MM.1S (cell line): ENCODE measurements at regions not wholly inside any gene's neighbourhood (a gene's known extent, or its start where the extent isn't known, plus 50 kb on each side); places are given as distances from the start of the nearest gene placed in this dataset.

Experiments used
- DNase-seq: peaks from one replicate; pipeline ENCODE4 v3.0.0-alpha.2; 2015
- H2AFZ ChIP-seq: fragments of 300-600 bp; sonication (generic); 2 replicates; pipeline ENCODE4 v1.6.0; 2016; ENCODE audit warnings: antibody characterized with exemption, low read length
- H3F3A ChIP-seq: fragments of 300-600 bp; sonication (generic); 2 replicates; pipeline ENCODE4 v1.6.1; 2016; ENCODE audit warnings: mild to moderate bottlenecking, antibody characterized with exemption, low read length, moderate library complexity, mixed read lengths; ENCODE audit not compliant: insufficient read depth
- H3K27ac ChIP-seq: fragments of 300-600 bp; sonication (generic); 2 replicates; pipeline ENCODE4 v1.5.1; 2016; ENCODE audit warnings: mild to moderate bottlenecking, low read length
- H3K27me3 ChIP-seq: fragments of 300-600 bp; sonication (generic); replicated peaks from 2 replicates; pipeline ENCODE4 v1.6.0; 2016; ENCODE audit warnings: low read length; ENCODE audit not compliant: insufficient read depth
- H3K36me3 ChIP-seq: fragments of 300-600 bp; sonication (generic); replicated peaks from 2 replicates; pipeline ENCODE4 v1.6.1; 2016; ENCODE audit warnings: mild to moderate bottlenecking, low read length, mixed read lengths; ENCODE audit not compliant: insufficient read depth
- H3K4me1 ChIP-seq: fragments of 300-600 bp; sonication (generic); 2 replicates; pipeline ENCODE4 v1.6.1; 2016; ENCODE audit warnings: low read length, mixed read lengths
- H3K4me2 ChIP-seq: fragments of 300-600 bp; sonication (generic); 2 replicates; pipeline ENCODE4 v1.6.0; 2016; ENCODE audit warnings: low read depth, low read length
- H3K4me3 ChIP-seq: fragments of 300-600 bp; sonication (generic); 2 replicates; pipeline ENCODE4 v1.5.1; 2016; ENCODE audit warnings: low read length, mixed read lengths
- H3K79me2 ChIP-seq: fragments of 300-600 bp; sonication (generic); 2 replicates; pipeline ENCODE4 v1.6.1; 2016; ENCODE audit warnings: mixed run types, low read length, mixed read lengths
- H3K9ac ChIP-seq: fragments of 300-600 bp; sonication (generic); 2 replicates; pipeline ENCODE4 v1.6.1; 2016; ENCODE audit warnings: low read length, mixed read lengths
- H3K9me2 ChIP-seq: fragments of 300-600 bp; sonication (generic); replicated peaks from 2 replicates; pipeline ENCODE4 v1.6.1; 2016; ENCODE audit warnings: mild to moderate bottlenecking, low read length, mixed read lengths; ENCODE audit not compliant: insufficient read depth
- H3K9me3 ChIP-seq: fragments of 300-600 bp; sonication (generic); replicated peaks from 2 replicates; pipeline ENCODE4 v1.6.1; 2016; ENCODE audit warnings: mild to moderate bottlenecking, low read length, mixed read lengths; ENCODE audit not compliant: insufficient read depth
- H4K20me1 ChIP-seq: fragments of 300-600 bp; sonication (generic); 2 replicates; pipeline ENCODE4 v1.6.1; 2016; ENCODE audit warnings: mild to moderate bottlenecking, low read length, moderate library complexity, mixed read lengths; ENCODE audit not compliant: insufficient read depth
- EZH2 ChIP-seq: fragments of 300-600 bp; sonication (generic); optimal IDR thresholded peaks from 2 replicates; pipeline ENCODE3; 2017; ENCODE audit warnings: low read depth, mild to moderate bottlenecking, antibody characterized with exemption, low read length, mixed read lengths
- EZH2phosphoT487 ChIP-seq: fragments of 300-600 bp; sonication (generic); IDR thresholded peaks from 2 replicates; pipeline ENCODE4 v1.6.1; 2018; ENCODE audit warnings: antibody characterized with exemption, low read length
- TF ChIP-seq, protein P1 (sequence below): fragments of 300-600 bp; sonication (generic); IDR thresholded peaks from 2 replicates; pipeline ENCODE4 v1.5.1; 2016; ENCODE audit warnings: antibody characterized with exemption, low read length, mixed read lengths

DNA sequence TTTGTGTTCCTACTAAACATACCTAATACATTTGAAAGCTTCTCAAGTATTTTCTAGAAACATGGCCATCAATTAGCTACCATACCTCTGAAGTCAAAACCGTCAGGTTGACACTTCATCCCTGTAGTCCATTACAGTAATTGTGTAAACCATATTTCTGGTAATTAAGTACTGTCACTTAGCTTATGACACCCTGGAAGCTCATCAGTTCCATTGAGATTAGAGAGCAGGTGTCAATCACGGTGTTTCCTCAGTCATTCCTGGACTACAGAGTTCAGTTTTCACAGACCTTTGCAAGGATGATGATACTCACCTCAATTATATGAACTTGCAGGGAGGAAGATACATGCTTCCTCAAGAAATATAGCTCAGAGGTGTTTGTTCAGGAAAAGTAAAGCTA, 552.0 kb downstream of the SI start:
- Histone ChIP-seq H3K4me3 (no peak overlapping the region), H3K9me2 (no peaks in the 10 kb centered on the region), H3K9me3 (no peaks in the 10 kb centered on the region), H3K36me3 (no peaks in the 10 kb centered on the region), H3K27ac (no peak overlapping the region), H3K4me1 (no peaks in the 10 kb centered on the region), H3K79me2 (no peaks in the 10 kb centered on the region), H3K27me3 (no peaks in the 10 kb centered on the region), H4K20me1 (no peaks in the 10 kb centered on the region), H2AFZ (no peak overlapping the region), H3K4me2 (no peak overlapping the region), H3K9ac (no peak overlapping the region), H3F3A (no peaks in the 10 kb centered on the region)
- TF ChIP-seq EZH2: no peak
- TF ChIP-seq, protein P1, sequence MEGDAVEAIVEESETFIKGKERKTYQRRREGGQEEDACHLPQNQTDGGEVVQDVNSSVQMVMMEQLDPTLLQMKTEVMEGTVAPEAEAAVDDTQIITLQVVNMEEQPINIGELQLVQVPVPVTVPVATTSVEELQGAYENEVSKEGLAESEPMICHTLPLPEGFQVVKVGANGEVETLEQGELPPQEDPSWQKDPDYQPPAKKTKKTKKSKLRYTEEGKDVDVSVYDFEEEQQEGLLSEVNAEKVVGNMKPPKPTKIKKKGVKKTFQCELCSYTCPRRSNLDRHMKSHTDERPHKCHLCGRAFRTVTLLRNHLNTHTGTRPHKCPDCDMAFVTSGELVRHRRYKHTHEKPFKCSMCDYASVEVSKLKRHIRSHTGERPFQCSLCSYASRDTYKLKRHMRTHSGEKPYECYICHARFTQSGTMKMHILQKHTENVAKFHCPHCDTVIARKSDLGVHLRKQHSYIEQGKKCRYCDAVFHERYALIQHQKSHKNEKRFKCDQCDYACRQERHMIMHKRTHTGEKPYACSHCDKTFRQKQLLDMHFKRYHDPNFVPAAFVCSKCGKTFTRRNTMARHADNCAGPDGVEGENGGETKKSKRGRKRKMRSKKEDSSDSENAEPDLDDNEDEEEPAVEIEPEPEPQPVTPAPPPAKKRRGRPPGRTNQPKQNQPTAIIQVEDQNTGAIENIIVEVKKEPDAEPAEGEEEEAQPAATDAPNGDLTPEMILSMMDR: no peak
- TF ChIP-seq EZH2phosphoT487: no peak
- DNase-seq: no peak

DNA sequence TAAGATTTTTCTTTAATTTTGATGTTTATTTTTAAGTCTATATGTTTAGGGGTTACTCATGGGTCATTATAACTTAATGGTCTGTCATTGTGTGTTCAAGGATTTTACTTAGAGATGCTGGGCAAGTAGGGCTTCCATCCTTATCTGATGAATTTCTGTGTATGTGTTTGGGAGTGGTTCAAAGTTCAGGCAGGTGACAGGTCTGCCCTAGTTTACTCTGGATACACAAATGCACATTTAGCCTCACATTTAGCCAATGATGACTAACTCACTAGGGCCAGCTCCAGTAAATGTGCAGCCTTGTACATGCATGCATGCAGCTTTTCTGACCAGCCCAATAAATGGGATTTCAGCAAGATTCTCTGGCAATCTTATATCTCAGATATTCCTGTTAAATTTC, 554.1 kb downstream of the SI start:
- no peaks in the 10 kb centered on the region for H3K4me1 ChIP-seq
- H3K4me2 ChIP-seq: no peak overlapping the region
- H3K36me3 ChIP-seq: no peaks in the 10 kb centered on the region
- no peaks in the 10 kb centered on the region for H3K27me3 ChIP-seq
- TF ChIP-seq EZH2 (no peak), EZH2phosphoT487 (no peak)
- TF ChIP-seq, protein P1: no peak
- H3K79me2 ChIP-seq: no peaks in the 10 kb centered on the region
- no peaks in the 10 kb centered on the region for H3F3A ChIP-seq
- DNase-seq: no peak
- no peak overlapping the region for H2AFZ ChIP-seq
- no peak overlapping the region for H3K27ac ChIP-seq
- H3K4me3 ChIP-seq: no peak overlapping the region
- H3K9me2 ChIP-seq: no peaks in the 10 kb centered on the region
- H4K20me1 ChIP-seq: no peaks in the 10 kb centered on the region
- no peaks in the 10 kb centered on the region for H3K9me3 ChIP-seq
- H3K9ac ChIP-seq: no peak overlapping the region

DNA sequence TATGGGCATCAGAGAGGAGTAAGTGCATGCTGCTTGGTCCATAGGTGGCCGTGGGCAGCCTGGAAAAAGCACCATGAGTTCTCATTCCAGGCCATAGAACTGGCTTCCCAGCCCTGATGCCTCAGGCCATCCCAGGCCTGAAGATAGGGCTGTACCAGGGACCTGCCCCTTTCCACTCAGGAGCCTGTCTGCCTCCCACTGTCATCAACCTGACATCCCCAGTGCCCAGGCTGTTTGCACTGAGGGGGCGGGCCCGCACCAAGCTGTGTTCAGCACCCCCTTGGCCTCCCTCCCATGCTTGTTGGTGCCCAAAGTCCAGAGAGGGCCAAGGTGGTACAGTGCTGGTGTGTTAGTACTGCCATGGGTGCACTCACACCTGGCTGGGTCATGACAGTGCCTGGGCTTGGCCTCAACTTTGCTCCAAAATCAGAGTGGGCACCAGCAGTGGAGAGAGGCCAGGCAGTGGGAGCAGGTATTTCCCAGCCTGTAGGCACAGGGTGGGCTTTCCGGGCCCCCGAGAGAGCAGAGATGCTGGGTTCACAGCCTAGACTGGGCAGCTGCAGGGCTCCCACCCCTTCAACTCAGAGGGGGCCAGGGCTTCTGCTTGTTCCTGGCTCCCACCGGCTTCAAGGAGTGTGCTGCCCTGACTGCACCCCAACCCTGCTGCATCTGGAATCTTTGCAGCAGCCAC, 556.1 kb downstream of the SI start:
- no peaks in the 10 kb centered on the region for H3F3A ChIP-seq
- no peaks in the 10 kb centered on the region for H3K9me3 ChIP-seq
- H3K79me2 ChIP-seq: no peaks in the 10 kb centered on the region
- no peaks in the 10 kb centered on the region for H4K20me1 ChIP-seq
- no peak overlapping the region for H3K4me3 ChIP-seq
- no peaks in the 10 kb centered on the region for H3K9me2 ChIP-seq
- no peak for DNase-seq
- no peak overlapping the region for H2AFZ ChIP-seq
- H3K4me2 ChIP-seq: no peak overlapping the region
- H3K36me3 ChIP-seq: no peaks in the 10 kb centered on the region
- TF ChIP-seq EZH2phosphoT487: no peak
- TF ChIP-seq, protein P1: no peak
- no peak for TF ChIP-seq EZH2
- no peak overlapping the region for H3K9ac ChIP-seq
- no peaks in the 10 kb centered on the region for H3K27me3 ChIP-seq
- H3K27ac ChIP-seq: no peak overlapping the region
- H3K4me1 ChIP-seq: no peaks in the 10 kb centered on the region
